Activated T-cell treated with anti-CD3 and anti-CD28 coated beads, Interleukin-2, amount 50 U/mL, for 72 hours (primary cell): ENCODE measurements at regions not wholly inside any gene's neighbourhood (a gene's known extent, or its start where the extent isn't known, plus 50 kb on each side); places are given as distances from the start of the nearest gene placed in this dataset.
"Not testable (repeated sequence)": the region's sequence is repeated elsewhere in the genome, so short reads cannot be mapped to it uniquely, and the experiment has no call there.

Source experiments
- ATAC-seq, 2 donors: fragments of 150-1000 bp; cut with Tn5 transposase; replicated peaks in 1 of 2; 2 replicates each; pipeline ENCODE4 v1.10.0; 2021; ENCODE audit warnings: moderate library complexity in 2 of 2, mild to moderate bottlenecking in 1 of 2
- DNase-seq, 2 donors: peaks; one replicate each; pipeline ENCODE4 v3.0.0; 2021 to 2022; ENCODE audit warnings: mixed read lengths in 1 of 2
- H3K27ac Mint-ChIP-seq: one replicate; pipeline ENCODE4 v1.8.0; 2022; ENCODE audit warnings: mild to moderate bottlenecking, moderate library complexity, mixed read lengths
- H3K27me3 Mint-ChIP-seq: one replicate; pipeline ENCODE4 v1.8.0; 2022; ENCODE audit warnings: low read depth, mixed read lengths
- H3K36me3 Mint-ChIP-seq, 2 donors: one replicate each; pipeline ENCODE4 v1.8.0; 2022; ENCODE audit warnings: mixed read lengths in 2 of 2, mild to moderate bottlenecking in 1 of 2; ENCODE audit not compliant: insufficient read depth in 2 of 2
- H3K4me1 Mint-ChIP-seq: one replicate; pipeline ENCODE4 v1.8.0; 2022; ENCODE audit warnings: low read depth, mixed read lengths
- H3K4me3 Mint-ChIP-seq, 2 donors: one replicate each; pipeline ENCODE4 v1.8.0; 2022; ENCODE audit warnings: mild to moderate bottlenecking in 2 of 2, mixed read lengths in 2 of 2, moderate library complexity in 2 of 2
- H3K9me3 Mint-ChIP-seq, 2 donors: one replicate each; pipeline ENCODE4 v1.8.0; 2022; ENCODE audit warnings: mixed read lengths in 2 of 2

DNA sequence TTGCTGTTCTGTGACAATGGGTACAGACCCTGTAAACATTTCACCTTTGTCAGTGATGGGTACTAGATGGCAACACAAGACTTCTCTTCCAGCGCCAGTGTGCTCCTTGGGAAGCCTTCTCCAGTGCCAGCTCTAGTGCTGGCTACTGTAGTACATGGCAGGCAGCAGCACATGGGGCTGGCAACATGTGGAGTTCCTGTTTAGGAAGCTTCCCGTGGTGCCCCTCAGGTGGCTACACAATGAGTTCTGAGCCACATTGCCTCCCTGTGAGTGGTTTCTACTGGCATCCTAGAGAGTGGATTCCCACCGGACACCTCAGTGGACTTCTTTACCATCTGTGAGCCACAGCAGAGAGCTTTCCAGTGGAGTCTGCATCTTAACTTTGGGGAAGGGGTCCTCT, 302.1 kb downstream of the CYRIA start:
- Mint-ChIP-seq H3K27ac (no peak overlapping the region), H3K36me3 (no peaks in the 10 kb centered on the region), H3K27me3 (no peaks in the 10 kb centered on the region), H3K9me3 (peaks cover 0 to 2% of the 10 kb centered on the region in 2 donors), H3K4me1 (no peaks in the 10 kb centered on the region), H3K4me3 (no peak overlapping the region)
- DNase-seq, result no peak
- ATAC-seq, result no peak

DNA sequence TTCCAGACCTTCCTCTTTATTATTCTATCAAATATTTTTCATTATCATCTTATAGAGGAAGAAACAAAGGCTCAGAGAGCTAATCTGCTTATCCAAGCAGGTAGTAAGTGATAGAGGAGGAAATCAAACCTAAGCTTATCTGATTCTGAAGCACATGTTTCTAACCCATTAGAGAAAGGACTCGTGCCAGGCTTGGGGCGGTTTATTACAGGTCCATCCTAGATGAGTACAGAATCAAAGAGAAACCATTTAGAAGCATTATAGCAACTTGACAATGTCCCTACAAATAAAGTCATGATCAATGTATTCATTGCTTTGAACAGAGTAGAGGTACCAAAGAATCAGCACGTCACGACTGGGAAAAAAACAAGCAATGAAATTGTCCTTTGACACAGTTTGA, 303.0 kb downstream of the CYRIA start:
- Mint-ChIP-seq H3K36me3 (no peaks in the 10 kb centered on the region), H3K4me1 (no peaks in the 10 kb centered on the region), H3K9me3 (peaks cover 0 to 2% of the 10 kb centered on the region in 2 donors), H3K27ac (no peak overlapping the region), H3K27me3 (no peaks in the 10 kb centered on the region), H3K4me3 (no peak overlapping the region)
- no peak for DNase-seq
- ATAC-seq, result no peak

DNA sequence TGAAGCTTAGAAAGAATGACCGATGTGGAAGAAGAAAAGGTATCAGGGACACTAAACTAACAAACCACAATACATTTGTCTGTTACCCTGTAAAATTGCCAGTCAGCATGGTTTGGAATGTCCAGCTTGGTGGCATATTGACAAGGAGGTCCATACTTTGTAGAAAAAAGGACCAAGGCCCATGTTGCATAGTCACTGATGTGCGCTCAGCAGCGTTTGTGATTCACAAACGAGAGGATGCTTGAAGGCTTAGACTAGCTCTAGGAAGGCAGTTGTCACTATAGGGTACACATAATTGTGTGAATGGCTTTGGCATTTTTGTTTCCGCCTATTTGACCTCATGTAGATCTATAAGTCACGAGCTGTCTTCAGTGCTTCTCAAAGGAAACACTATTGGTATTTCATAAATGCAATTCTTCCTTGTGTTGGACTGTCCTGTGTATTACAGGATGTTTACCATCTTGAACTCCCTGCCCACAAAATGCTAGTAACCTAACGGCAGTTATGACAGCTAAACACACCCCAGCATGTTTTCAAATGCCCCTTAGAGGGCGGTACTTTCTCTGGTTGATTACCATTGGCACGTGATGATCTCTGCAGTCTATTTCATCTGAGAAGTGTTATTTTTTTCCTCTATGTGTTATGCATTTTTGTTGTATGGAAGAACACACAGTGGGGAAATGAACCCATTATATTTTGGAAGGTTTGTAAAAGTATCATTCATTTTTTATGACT, 304.2 kb downstream of the CYRIA start:
- Mint-ChIP-seq H3K9me3 (peaks cover 0 to 2% of the 10 kb centered on the region in 2 donors), H3K4me1 (no peaks in the 10 kb centered on the region), H3K27ac (no peak overlapping the region), H3K4me3 (no peak overlapping the region), H3K27me3 (no peaks in the 10 kb centered on the region), H3K36me3 (no peaks in the 10 kb centered on the region)
- no peak for ATAC-seq
- no peak for DNase-seq

DNA sequence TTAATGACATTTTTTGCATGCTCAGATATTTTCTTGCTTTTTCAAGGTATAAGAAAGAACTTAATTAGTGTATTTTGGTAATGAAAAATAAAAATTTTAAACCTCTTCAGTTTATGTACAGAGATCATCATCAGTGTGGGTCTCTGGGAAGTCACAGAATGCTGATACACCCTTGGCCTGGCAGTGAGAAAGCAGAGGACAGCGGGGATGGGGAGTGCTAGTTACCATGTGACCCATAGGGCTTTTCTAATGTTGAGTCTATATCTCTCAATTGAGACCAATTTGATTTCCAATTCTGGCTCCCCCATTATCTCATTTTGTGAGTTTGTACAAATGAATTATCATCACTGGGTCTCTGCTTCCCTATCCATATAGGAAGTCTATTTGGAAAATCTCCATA, 305.7 kb downstream of the CYRIA start:
- H3K27me3 Mint-ChIP-seq, result no peaks in the 10 kb centered on the region
- peaks cover 0 to 2% of the 10 kb centered on the region in 2 donors for H3K9me3 Mint-ChIP-seq
- no peak overlapping the region for H3K27ac Mint-ChIP-seq
- ATAC-seq, result no peak
- H3K4me1 Mint-ChIP-seq, result no peaks in the 10 kb centered on the region
- no peak overlapping the region for H3K4me3 Mint-ChIP-seq
- H3K36me3 Mint-ChIP-seq, result no peaks in the 10 kb centered on the region
- no peak for DNase-seq

DNA sequence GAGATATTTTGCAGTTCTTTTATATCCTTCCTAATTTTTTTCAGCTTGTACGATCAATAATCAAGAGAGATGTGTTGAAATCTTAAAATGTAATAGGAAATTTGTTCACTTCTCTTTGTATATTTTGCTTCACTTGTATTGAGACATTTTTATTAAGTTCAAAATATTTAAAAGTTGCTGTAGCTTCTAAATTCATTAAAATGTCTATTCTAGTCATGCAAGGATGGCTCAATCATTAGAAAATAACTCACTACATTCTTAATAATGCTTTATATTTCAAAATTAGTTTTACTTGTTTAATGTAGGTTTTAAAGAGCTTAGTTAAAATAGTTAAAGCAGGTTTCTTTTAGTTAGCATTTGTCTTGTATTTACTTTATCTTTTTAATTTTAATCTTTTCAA, 308.4 kb downstream of the CYRIA start:
- ATAC-seq (no peak), DNase-seq (no peak)

DNA sequence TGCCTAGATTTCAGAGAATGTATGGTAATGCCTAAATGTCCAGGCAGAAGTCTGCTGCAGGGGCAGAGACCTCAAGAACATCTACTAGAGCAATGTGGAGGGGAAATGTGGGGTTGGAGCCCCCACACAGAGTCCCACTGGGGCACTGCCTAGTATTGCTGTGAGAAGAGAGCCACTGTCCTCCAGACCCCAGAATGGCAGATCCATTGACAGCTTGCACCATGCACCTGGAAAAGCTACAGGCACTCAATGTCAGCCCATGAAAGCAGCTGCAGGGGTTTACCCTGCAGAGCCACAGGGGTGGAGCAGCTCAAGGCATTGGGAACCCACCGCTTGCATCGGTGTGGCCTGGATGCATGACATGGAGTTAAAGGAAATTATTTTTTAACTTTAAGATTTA, 314.1 kb downstream of the CYRIA start:
- DNase-seq (no peak), ATAC-seq (no peak)
- Mint-ChIP-seq H3K4me1 (no peaks in the 10 kb centered on the region), H3K9me3 (peaks cover 2 to 10% of the 10 kb centered on the region in 2 donors), H3K36me3 (peaks cover 0 to 4% of the 10 kb centered on the region in 2 donors), H3K4me3 (no peak overlapping the region), H3K27ac (no peak overlapping the region), H3K27me3 (no peaks in the 10 kb centered on the region)

More for the DNA sequence above, 308.4 kb downstream of the CYRIA start:
- H3K4me3 Mint-ChIP-seq, result no peak overlapping the region
- no peaks in the 10 kb centered on the region for H3K36me3 Mint-ChIP-seq
- no peak overlapping the region for H3K27ac Mint-ChIP-seq
- no peaks in the 10 kb centered on the region for H3K27me3 Mint-ChIP-seq
- H3K9me3 Mint-ChIP-seq, result peaks cover 2 to 6% of the 10 kb centered on the region in 2 donors
- H3K4me1 Mint-ChIP-seq, result no peaks in the 10 kb centered on the region

GRCh38 chr2:16351137-16351536, 314.5 kb downstream of the CYRIA start:
- DNase-seq (no peak), ATAC-seq (no peak)
- Mint-ChIP-seq H3K27ac (no peak overlapping the region), H3K4me1 (no peaks in the 10 kb centered on the region), H3K27me3 (no peaks in the 10 kb centered on the region), H3K36me3 (peaks cover 0 to 4% of the 10 kb centered on the region in 2 donors), H3K9me3 (peaks cover 2 to 10% of the 10 kb centered on the region in 2 donors), H3K4me3 (no peak overlapping the region)

GRCh38 chr2:16350211-16350610, 315.4 kb downstream of the CYRIA start:
- Mint-ChIP-seq H3K36me3 (peaks cover 0 to 4% of the 10 kb centered on the region in 2 donors), H3K9me3 (peaks cover 2 to 10% of the 10 kb centered on the region in 2 donors), H3K27me3 (no peaks in the 10 kb centered on the region), H3K27ac (no peak overlapping the region), H3K4me3 (no peak overlapping the region), H3K4me1 (no peaks in the 10 kb centered on the region)
- ATAC-seq (no peak), DNase-seq (no peak)

GRCh38 chr2:16349811-16350210, 315.8 kb downstream of the CYRIA start:
- Mint-ChIP-seq H3K9me3 (peaks cover 2 to 10% of the 10 kb centered on the region in 2 donors), H3K4me3 (no peak overlapping the region), H3K27me3 (no peaks in the 10 kb centered on the region), H3K27ac (no peak overlapping the region), H3K36me3 (peaks cover 0 to 4% of the 10 kb centered on the region in 2 donors), H3K4me1 (no peaks in the 10 kb centered on the region)
- ATAC-seq (no peak), DNase-seq (no peak)

GRCh38 chr2:16348821-16349515, 316.7 kb downstream of the CYRIA start:
- Mint-ChIP-seq H3K9me3 (peaks cover under 1 to 8% of the 10 kb centered on the region in 2 donors), H3K4me1 (no peaks in the 10 kb centered on the region)

DNA sequence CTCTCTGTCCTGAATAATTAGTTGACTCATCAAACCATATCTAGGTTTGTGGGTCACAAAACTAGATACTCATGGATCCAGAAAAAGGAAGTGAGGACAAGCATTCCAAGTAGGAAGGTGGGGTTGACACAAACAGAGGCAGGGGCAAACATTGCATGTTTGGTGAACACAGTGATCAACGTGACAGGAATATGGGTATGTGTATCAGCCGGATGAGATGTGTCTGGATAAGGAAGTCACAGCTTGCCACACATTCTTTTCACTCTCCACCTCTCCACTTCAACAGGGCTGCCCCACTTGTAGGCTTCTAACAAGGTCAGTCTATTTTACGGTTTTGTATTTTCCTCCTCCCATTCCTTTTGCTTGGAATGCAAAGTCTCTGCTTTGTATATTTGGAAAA, 319.0 kb downstream of the CYRIA start:
- H3K27me3 Mint-ChIP-seq, result no peaks in the 10 kb centered on the region
- DNase-seq (no peak), ATAC-seq (no peak)
- H3K4me3 Mint-ChIP-seq, result no peak overlapping the region
- no peaks in the 10 kb centered on the region for H3K4me1 Mint-ChIP-seq
- H3K9me3 Mint-ChIP-seq, result peaks cover 4 to 6% of the 10 kb centered on the region in 2 donors
- H3K27ac Mint-ChIP-seq, result no peak overlapping the region
- peaks cover 0 to 4% of the 10 kb centered on the region in 2 donors for H3K36me3 Mint-ChIP-seq

More at GRCh38 chr2:16348821-16349515, 316.7 kb downstream of the CYRIA start:
- H3K4me3 Mint-ChIP-seq, result no peak overlapping the region
- DNase-seq, result no peak
- no peaks in the 10 kb centered on the region for H3K27me3 Mint-ChIP-seq
- H3K27ac Mint-ChIP-seq, result no peak overlapping the region
- no peak for ATAC-seq
- peaks cover 0 to 4% of the 10 kb centered on the region in 2 donors for H3K36me3 Mint-ChIP-seq

DNA sequence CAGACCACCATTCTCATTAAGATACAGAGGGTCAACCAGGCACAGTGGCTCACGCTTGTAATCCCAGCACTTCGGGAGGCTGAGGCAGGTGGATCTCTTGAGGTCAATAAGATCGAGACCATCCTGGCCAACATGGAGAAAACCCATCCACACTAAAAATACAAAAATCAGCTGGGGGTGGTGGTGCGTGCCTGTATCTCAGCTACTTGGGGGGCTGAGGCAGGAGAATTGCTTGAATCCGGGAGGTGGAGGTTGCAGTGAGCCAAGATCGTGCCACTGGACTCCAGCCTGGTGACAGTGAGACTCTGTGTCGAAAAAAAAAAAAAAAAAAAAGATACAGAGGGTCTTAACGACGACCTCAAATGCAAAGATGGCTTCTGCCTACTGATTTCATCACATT, 320.4 kb downstream of the CYRIA start:
- H3K27ac Mint-ChIP-seq, DNase-seq, H3K4me1 Mint-ChIP-seq, ATAC-seq, H3K36me3 Mint-ChIP-seq, H3K4me3 Mint-ChIP-seq, H3K9me3 Mint-ChIP-seq, H3K27me3 Mint-ChIP-seq: not testable (repeated sequence)

GRCh38 chr2:16339206-16339605, 326.4 kb downstream of the CYRIA start:
- Mint-ChIP-seq H3K4me1 (no peaks in the 10 kb centered on the region), H3K27ac (no peak overlapping the region), H3K9me3 (peaks cover 2 to 11% of the 10 kb centered on the region in 2 donors), H3K27me3 (no peaks in the 10 kb centered on the region), H3K36me3 (peaks cover 0 to 4% of the 10 kb centered on the region in 2 donors), H3K4me3 (no peak overlapping the region)
- ATAC-seq (no peak), DNase-seq (no peak)
